ENCODE measurements at regions not wholly inside any gene's neighbourhood (a gene's known extent, or its start where the extent isn't known, plus 50 kb on each side); places are given as distances from the start of the nearest gene placed in this dataset.

DNA sequence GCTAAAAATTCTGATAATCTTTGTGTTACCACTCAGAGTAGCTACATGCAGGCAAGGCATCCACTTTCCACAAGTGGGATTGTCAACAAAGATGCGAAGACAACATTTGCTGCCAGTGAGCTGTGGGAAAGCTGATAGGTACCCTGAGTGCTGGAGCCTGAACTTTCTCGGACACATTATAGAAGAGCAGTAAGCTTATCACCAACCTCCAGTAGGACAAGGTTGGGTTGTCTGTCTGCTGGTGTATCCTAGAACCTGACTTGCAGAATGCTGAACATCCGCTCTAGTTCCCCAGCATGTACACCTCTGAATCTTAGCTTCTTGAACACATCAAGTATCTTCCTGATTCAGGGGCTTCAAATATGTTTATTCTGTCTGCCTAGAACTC, 103.8 kb upstream of the PPM1H start:
- Histone ChIP-seq H3K4me3 (no peak overlapping the region), H4K20me1 (ENCODE audit: control insufficient read depth, insufficient read depth) (no peaks in the 10 kb centered on the region), H3K27me3 (replicated peaks in 1 of 2; ENCODE audit: control insufficient read depth in 2 of 2, insufficient read depth in 2 of 2, low read length in 1 of 2) (no peaks in the 10 kb centered on the region), H3K27ac (ENCODE audit: control insufficient read depth, insufficient read depth) (no peak overlapping the region), H3K4me2 (ENCODE audit: control insufficient read depth, insufficient read depth) (no peak overlapping the region), H3K4me1 (ENCODE audit: control insufficient read depth, insufficient read depth, low read length) (no peaks in the 10 kb centered on the region), H3K79me2 (ENCODE audit: control insufficient read depth, insufficient read depth, low read length) (no peaks in the 10 kb centered on the region), H3K9me3 (replicated peaks; ENCODE audit: control insufficient read depth, insufficient read depth, low read length) (no peaks in the 10 kb centered on the region), H3K9ac (ENCODE audit: control insufficient read depth, insufficient read depth, low read length) (no peak overlapping the region), H3K36me3 (ENCODE audit: control insufficient read depth in 2 of 2, insufficient read depth in 2 of 2, low read length in 1 of 2) (no peaks in the 10 kb centered on the region), H2AFZ (ENCODE audit: control insufficient read depth, low read depth, low read length) (no peak overlapping the region)
- FAIRE-seq (no peak), ATAC-seq (no peak), DNase-seq (ENCODE audit: low read depth, low spot score) (no peak)
- no TSS peak for BruUV-seq (replicated peaks)
- ChIA-PET RAD21 (ENCODE audit: unreplicated experiment) (no interaction called here), CTCF (interaction anchor here (1.1 kb wide), 1 partner anchor 30 kb away, joined by 3 read pairs; no protein-coding TSS in a partner anchor), POLR2A (no interaction called here), SMC1A (ENCODE audit: uncharacterized antibody, unreplicated experiment) (no interaction called here)
- WGBS (ENCODE audit: insufficient coverage, insufficient replicate concordance, low lambda C conversion rate, missing lambda C conversion rate), result 15% methylated on average over 3 of the region's 3 CpGs
- in situ Hi-C loops (cut with MboI) (no loop called here), intact Hi-C loops (cut with micrococcal nuclease; ENCODE audit: unreplicated experiment) (no loop called here)
- TF ChIP-seq IRF4 (IDR thresholded peaks at IDR 0.05; ENCODE audit: low read depth, low read length), result no peak
- TF ChIP-seq E2F4 (IDR thresholded peaks at IDR 0.05; ENCODE audit: low read depth, low read length), result no peak
- TF ChIP-seq PRDM15 (CRISPR knock-in tag; IDR thresholded peaks at IDR 0.05), result no peak
- no peak for TF ChIP-seq FOS (IDR thresholded peaks at IDR 0.05; ENCODE audit: borderline replicate concordance, extremely low read depth, insufficient read length)
- TF ChIP-seq, protein P1, sequence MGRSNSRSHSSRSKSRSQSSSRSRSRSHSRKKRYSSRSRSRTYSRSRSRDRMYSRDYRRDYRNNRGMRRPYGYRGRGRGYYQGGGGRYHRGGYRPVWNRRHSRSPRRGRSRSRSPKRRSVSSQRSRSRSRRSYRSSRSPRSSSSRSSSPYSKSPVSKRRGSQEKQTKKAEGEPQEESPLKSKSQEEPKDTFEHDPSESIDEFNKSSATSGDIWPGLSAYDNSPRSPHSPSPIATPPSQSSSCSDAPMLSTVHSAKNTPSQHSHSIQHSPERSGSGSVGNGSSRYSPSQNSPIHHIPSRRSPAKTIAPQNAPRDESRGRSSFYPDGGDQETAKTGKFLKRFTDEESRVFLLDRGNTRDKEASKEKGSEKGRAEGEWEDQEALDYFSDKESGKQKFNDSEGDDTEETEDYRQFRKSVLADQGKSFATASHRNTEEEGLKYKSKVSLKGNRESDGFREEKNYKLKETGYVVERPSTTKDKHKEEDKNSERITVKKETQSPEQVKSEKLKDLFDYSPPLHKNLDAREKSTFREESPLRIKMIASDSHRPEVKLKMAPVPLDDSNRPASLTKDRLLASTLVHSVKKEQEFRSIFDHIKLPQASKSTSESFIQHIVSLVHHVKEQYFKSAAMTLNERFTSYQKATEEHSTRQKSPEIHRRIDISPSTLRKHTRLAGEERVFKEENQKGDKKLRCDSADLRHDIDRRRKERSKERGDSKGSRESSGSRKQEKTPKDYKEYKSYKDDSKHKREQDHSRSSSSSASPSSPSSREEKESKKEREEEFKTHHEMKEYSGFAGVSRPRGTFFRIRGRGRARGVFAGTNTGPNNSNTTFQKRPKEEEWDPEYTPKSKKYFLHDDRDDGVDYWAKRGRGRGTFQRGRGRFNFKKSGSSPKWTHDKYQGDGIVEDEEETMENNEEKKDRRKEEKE (IDR thresholded peaks at IDR 0.05), result no peak
- no peak for TF ChIP-seq PAX8 (IDR thresholded peaks at IDR 0.05)
- no peak for TF ChIP-seq NR2F1 (conservative IDR thresholded peaks at IDR 0.05)
- no peak for TF ChIP-seq IKZF1 (conservative IDR thresholded peaks at IDR 0.05)
- TF ChIP-seq NR2C1 (IDR thresholded peaks at IDR 0.05), result no peak
- TF ChIP-seq BRCA1 (IDR thresholded peaks at IDR 0.05; ENCODE audit: low read depth, low read length), result no peak
- no peak for TF ChIP-seq NR2C2 (IDR thresholded peaks at IDR 0.05; ENCODE audit: borderline replicate concordance, control insufficient read depth, insufficient read length, low read depth)
- TF ChIP-seq JUNB (IDR thresholded peaks at IDR 0.05), result no peak
- TF ChIP-seq MXI1 (IDR thresholded peaks at IDR 0.05; ENCODE audit: low read depth, low read length), result no peak
- TF ChIP-seq IRF5 (IDR thresholded peaks at IDR 0.05; ENCODE audit: borderline replicate concordance), result no peak
- no peak for TF ChIP-seq RCOR1 (conservative IDR thresholded peaks at IDR 0.05; ENCODE audit: low read depth, low read length)
- no peak for TF ChIP-seq WRNIP1 (IDR thresholded peaks at IDR 0.05; ENCODE audit: borderline replicate concordance, low read depth, low read length)
